ENCODE measurements at regions not wholly inside any gene's neighbourhood (a gene's known extent, or its start where the extent isn't known, plus 50 kb on each side); places are given as distances from the start of the nearest gene placed in this dataset.
A peak's percentile ranks its signal among the peaks of the same experiment; 100 is the strongest.

DNA sequence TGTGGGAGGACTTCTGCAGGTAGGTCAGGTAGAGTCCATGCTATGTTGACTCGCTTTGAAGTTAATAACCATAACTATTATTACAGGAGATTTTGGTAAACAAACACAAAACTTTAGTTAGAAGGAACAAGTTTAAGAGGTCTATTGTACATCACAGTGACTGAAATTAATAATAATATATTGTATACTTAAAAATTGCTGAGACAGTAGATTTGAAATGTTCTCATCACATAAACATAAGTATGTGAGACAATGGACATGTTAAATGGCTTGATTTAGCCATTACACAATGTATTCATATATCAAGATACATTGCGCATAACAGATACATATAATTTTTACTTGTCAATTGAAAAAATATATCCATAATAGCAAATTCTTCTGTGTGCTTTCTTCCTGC lies 91.4 kb upstream of the CD53 start:
- no peak for DNase-seq (ENCODE audit: low spot score in 2 of 2)
- no peak overlapping the region for H3K4me3 ChIP-seq (ENCODE audit: low read depth, poor library complexity, severe bottlenecking)
- no peak for TF ChIP-seq POLR2A (IDR thresholded peaks at IDR 0.05)
- no peak for TF ChIP-seq CTCF (IDR thresholded peaks at IDR 0.05)
- intact Hi-C loops (cut with DNase I; ENCODE audit: low total_unique reads), result loop anchor here (5.0 kb wide), 1 partner anchor 164 kb away; no protein-coding TSS in a partner anchor
- 90% methylated on average over 2 of the region's 2 CpGs for WGBS, 2 donors

DNA sequence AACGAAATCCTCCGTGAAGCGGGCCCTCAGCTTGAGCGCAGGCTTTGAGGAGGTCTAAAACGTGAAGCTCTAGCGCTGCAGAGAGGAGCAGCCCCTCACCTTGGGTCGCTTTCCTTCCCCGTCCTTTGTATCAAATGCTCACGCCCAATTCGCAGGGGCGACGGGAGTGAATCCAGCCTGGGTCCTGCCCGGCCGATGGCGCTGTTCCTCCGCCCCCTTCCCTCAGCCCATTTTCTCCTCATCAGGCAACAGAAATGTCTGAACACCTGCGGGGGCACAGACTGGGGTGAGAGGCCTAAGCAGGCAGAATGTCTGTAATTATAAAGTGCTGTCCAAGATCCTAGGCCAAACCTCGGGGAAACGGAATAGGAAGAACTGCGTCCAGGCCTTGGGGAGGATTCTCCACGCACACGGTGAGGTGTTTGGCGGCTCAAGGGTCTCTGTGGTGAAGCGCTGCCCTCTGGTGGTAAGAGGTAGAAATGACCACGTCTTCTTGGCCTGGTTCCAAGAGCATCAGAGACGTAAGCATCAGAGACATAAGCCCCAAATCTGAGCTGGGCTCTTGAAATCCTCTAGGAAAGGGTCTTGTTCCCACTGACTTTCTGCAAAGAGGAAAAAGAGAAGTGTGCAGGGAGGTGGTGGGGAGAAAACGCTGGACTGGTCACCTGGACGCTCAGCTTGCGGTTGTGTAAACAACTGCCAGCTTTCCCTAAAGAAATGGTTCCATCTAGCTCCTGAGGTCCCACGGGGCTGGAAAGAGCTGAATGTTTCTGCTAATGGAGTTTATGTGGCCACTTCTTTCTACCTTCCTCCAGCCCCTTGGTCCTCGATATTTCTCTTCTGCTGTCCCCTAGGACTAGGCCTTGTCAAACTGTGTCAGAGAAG lies 92.1 kb upstream of the CD53 start:
- H3K4me3 ChIP-seq (ENCODE audit: low read depth, poor library complexity, severe bottlenecking), result no peak overlapping the region
- TF ChIP-seq POLR2A (IDR thresholded peaks at IDR 0.05) (no peak), CTCF (IDR thresholded peaks at IDR 0.05) (no peak)
- WGBS, 2 donors, result 30 to 33% methylated on average over 31 of the region's 31 CpGs
- intact Hi-C loops (cut with DNase I; ENCODE audit: low total_unique reads), result loop anchor here (5.0 kb wide), 1 partner anchor 164 kb away; no protein-coding TSS in a partner anchor
- DNase-seq (ENCODE audit: low spot score in 2 of 2), result peak; percentile 61 to 89

- TF ChIP-seq CTCF (IDR thresholded peaks at IDR 0.05), result no peak
- no peak for TF ChIP-seq POLR2A (IDR thresholded peaks at IDR 0.05)
- intact Hi-C loops (cut with DNase I; ENCODE audit: low total_unique reads), result loop anchor here (5.0 kb wide), 2 partner anchors 147 to 162 kb away; no protein-coding TSS in a partner anchor
- no peak overlapping the region for H3K4me3 ChIP-seq (ENCODE audit: low read depth, poor library complexity, severe bottlenecking)
- 49 to 58% methylated on average over 3 of the region's 3 CpGs for WGBS, 2 donors
- DNase-seq (ENCODE audit: low spot score in 2 of 2), result no peak
Observed at GRCh38 chr1:110779636-110780035, 93.3 kb upstream of the CD53 start.

- intact Hi-C loops (cut with DNase I; ENCODE audit: low total_unique reads), result loop anchor here (5.0 kb wide), 1 partner anchor 147 kb away; no protein-coding TSS in a partner anchor
- no peak overlapping the region for H3K4me3 ChIP-seq (ENCODE audit: low read depth, poor library complexity, severe bottlenecking)
- TF ChIP-seq POLR2A (IDR thresholded peaks at IDR 0.05) (no peak), CTCF (IDR thresholded peaks at IDR 0.05) (no peak)
- WGBS, 2 donors, result 53 to 63% methylated on average over 1 of the region's 1 CpG
- no peak for DNase-seq (ENCODE audit: low spot score in 2 of 2)
Observed at GRCh38 chr1:110778821-110779220, 94.1 kb upstream of the CD53 start.

- intact Hi-C loops (cut with DNase I; ENCODE audit: low total_unique reads), result loop anchor here (5.0 kb wide), 1 partner anchor 145 kb away; no protein-coding TSS in a partner anchor
- WGBS, 2 donors, result 61 to 68% methylated on average over 4 of the region's 4 CpGs
- TF ChIP-seq CTCF (IDR thresholded peaks at IDR 0.05), result no peak
- TF ChIP-seq POLR2A (IDR thresholded peaks at IDR 0.05), result no peak
- H3K4me3 ChIP-seq (ENCODE audit: low read depth, poor library complexity, severe bottlenecking), result no peak overlapping the region
- DNase-seq (ENCODE audit: low spot score in 2 of 2), result no peak
Observed at GRCh38 chr1:110777228-110777627, 95.7 kb upstream of the CD53 start.

Data from lower leg skin (tissue), 4 donors.